T-helper 2 cell treated with Interferon-gamma antibody and Interleukin-4, amounts not matched to agents 5 μg/mL and 100 μg/mL, for 36 hours (primary cell): ENCODE measurements at regions not wholly inside any gene's neighbourhood (a gene's known extent, or its start where the extent isn't known, plus 50 kb on each side); places are given as distances from the start of the nearest gene placed in this dataset.

Source experiments
- DNase-seq: peaks from one replicate; pipeline ENCODE4 v3.0.0; 2021; ENCODE audit warnings: low spot score
- H3K27ac Mint-ChIP-seq: one replicate; pipeline ENCODE4 v1.8.0; 2021; ENCODE audit warnings: mild to moderate bottlenecking, mixed read lengths
- H3K27me3 Mint-ChIP-seq: one replicate; pipeline ENCODE4 v1.8.0; 2021; ENCODE audit warnings: low read depth, mixed read lengths
- H3K36me3 Mint-ChIP-seq: one replicate; pipeline ENCODE4 v1.8.0; 2021; ENCODE audit warnings: low read depth, mixed read lengths
- H3K4me1 Mint-ChIP-seq: one replicate; pipeline ENCODE4 v1.8.0; 2021; ENCODE audit warnings: low read depth, mixed read lengths
- H3K4me3 Mint-ChIP-seq: one replicate; pipeline ENCODE4 v1.8.0; 2022; ENCODE audit warnings: mild to moderate bottlenecking, moderate library complexity, mixed read lengths
- H3K9me3 Mint-ChIP-seq: one replicate; pipeline ENCODE4 v1.8.0; 2021; ENCODE audit warnings: mixed read lengths

DNA sequence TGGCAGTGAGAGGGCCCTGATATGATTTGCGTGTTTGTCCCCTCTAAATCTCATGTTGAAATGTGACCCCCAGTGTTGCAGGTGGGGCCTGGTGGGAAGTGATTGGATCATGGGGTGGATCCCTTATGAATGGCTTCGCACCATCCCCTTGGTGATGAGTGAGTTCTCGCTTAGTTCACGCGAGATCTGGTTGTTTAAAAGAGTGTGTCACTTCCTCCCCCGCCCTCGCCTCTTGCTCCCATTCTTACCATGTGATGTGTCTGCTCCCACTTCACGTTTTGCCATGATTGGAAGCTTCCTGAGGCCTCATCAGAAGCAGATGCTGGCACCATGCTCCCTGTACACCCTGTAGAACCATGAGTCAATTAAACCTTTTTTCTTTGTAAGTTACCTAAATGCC lies 319.9 kb upstream of the ID2 start:
- no peaks in the 10 kb centered on the region for H3K36me3 Mint-ChIP-seq
- H3K4me1 Mint-ChIP-seq: peaks cover 9% of the 10 kb centered on the region
- no peaks in the 10 kb centered on the region for H3K9me3 Mint-ChIP-seq
- DNase-seq: no peak
- H3K27ac Mint-ChIP-seq: no peak overlapping the region
- H3K27me3 Mint-ChIP-seq: peaks cover 17% of the 10 kb centered on the region
- H3K4me3 Mint-ChIP-seq: no peak overlapping the region

DNA sequence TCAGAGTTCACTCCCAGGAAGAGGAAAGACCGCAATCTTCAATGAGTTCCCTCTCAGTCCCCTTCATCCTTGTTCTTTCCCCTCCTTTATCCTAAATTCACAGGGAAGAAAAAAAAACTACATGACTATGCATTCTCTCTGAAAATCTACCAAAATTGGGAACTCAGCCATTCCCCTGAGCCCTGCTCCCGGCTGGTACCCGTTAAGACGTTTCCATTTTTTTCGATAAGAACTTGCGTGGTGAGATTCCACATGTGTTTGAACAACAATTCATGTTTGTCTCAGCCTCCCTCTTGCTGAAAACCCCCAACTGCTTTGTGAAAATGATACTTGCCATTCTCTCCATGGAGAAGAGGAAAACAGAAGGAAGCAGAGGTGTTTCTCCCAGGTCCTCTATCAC lies 318.7 kb upstream of the ID2 start:
- Mint-ChIP-seq H3K4me3 (no peak overlapping the region), H3K36me3 (no peaks in the 10 kb centered on the region), H3K27ac (no peak overlapping the region), H3K4me1 (peaks cover 8% of the 10 kb centered on the region), H3K9me3 (no peaks in the 10 kb centered on the region), H3K27me3 (peaks cover 12% of the 10 kb centered on the region)
- DNase-seq: no peak

DNA sequence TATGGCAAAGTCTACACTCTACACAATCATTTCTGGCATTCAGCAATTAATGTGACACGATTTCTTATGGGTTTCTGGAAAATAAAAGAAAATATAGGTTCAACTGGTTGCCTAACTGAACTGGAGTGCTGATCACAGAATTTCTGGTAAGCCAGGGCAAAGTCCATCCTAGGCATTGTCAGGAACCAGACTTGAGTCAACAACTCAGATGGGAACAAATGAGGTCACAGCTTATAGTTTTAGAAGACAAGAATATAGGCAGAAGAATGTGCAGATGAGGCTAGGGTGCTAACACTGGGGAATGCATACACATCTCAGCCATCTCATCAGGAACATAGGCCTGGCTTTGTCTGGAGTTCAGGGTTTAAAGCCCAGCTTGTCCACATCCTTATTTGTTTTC lies 317.2 kb upstream of the ID2 start:
- Mint-ChIP-seq H3K27ac (no peak overlapping the region), H3K27me3 (peaks cover 12% of the 10 kb centered on the region), H3K9me3 (no peaks in the 10 kb centered on the region), H3K4me1 (peaks cover 7% of the 10 kb centered on the region), H3K36me3 (no peaks in the 10 kb centered on the region), H3K4me3 (no peak overlapping the region)
- DNase-seq: no peak

DNA sequence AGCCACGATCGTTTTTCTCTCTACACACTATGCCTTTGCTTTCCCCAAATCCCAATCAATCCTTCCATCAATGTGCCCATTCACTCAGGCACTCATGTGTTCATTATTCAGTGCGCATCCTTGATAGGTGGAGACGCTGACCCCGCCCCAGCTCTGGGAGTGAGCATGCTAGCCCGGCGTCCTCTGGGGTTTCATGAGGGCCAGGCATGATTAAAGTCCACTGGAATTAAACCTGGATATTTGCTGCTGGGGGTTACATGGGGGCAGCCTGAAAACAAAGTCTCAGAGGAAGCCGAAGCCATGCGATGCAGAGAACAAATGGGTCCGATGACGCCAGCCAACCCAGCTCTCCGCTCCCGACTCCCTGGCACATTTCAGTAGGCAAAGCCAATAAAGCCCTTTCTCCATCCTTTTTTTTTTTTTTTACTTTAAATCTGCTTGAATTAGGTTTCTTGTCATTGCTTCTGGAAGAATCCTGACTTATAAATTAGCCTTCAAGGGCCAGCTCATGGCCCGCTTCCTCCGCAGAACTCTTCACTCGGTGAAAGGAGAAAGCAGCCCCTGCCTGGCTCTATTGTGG lies 316.4 kb upstream of the ID2 start:
- H3K9me3 Mint-ChIP-seq: no peaks in the 10 kb centered on the region
- H3K36me3 Mint-ChIP-seq: no peaks in the 10 kb centered on the region
- peaks cover 7% of the 10 kb centered on the region for H3K4me1 Mint-ChIP-seq
- H3K4me3 Mint-ChIP-seq: no peak overlapping the region
- DNase-seq: no peak
- H3K27ac Mint-ChIP-seq: no peak overlapping the region
- peaks cover 13% of the 10 kb centered on the region for H3K27me3 Mint-ChIP-seq

DNA sequence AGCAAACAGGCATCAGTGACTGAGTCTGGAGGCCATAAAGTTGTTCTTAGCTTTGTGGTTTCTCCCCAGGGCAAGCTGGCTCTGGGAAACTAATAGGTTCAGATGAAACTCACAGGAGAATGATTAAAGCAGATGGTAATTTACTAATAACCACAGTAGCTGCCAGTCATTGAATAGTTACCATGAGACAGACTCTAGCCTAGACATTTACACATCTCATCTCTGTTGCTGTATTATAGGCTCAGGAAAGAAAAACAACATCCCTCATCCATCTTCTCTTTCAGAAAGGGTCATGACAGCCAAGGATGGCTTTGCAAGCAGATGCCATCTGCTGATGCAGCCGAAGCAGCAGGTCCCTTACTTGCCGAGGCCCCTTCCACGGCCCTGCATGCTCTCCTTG lies 314.0 kb upstream of the ID2 start:
- Mint-ChIP-seq H3K27me3 (peaks cover 9% of the 10 kb centered on the region), H3K4me3 (no peak overlapping the region), H3K36me3 (no peaks in the 10 kb centered on the region), H3K4me1 (peaks cover 7% of the 10 kb centered on the region), H3K9me3 (peaks cover 4% of the 10 kb centered on the region), H3K27ac (no peak overlapping the region)
- DNase-seq: no peak

DNA sequence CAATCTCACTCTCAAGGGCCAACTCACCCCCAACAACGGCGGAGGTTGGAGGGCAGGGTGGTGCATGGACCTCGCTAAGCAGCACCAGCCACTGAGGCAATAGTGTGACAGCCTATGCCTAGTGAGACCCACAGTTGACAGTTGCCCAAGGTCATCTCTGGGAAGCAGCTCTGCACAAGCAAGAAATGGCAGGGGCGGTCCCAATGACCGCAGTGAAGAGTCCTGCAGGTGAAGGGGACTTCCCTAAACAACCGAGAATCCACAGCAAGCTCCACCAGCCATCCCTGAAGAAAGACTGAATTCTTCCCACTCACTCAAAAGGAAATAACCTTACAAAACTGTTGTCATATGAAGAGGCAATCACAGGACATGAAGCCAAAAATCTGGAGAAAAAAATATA lies 313.4 kb upstream of the ID2 start:
- Mint-ChIP-seq H3K4me1 (peaks cover 4% of the 10 kb centered on the region), H3K27me3 (peaks cover 14% of the 10 kb centered on the region), H3K9me3 (peaks cover 9% of the 10 kb centered on the region), H3K36me3 (peaks cover 4% of the 10 kb centered on the region), H3K27ac (no peak overlapping the region), H3K4me3 (no peak overlapping the region)
- no peak for DNase-seq

DNA sequence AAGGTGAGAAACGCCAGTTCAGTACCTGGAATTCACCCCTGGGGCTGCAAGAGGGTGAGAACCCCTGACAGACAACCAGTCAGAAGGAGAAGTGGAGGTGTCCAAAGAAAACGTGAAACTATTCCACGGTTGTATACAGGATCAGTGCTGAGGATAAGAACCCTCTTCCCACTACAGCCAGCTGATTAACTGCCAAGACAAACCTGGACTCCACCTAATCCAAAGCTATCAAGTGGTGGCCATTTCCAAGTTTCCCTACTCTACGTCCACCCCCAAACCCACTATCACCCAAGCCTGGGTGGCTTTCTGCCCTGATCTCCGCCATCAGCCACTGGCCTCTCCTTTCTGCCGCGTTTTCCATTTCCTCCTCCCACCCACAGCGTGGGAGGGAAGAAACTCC lies 312.3 kb upstream of the ID2 start:
- Mint-ChIP-seq H3K4me3 (no peak overlapping the region), H3K9me3 (peaks cover 10% of the 10 kb centered on the region), H3K27ac (no peak overlapping the region), H3K36me3 (peaks cover 4% of the 10 kb centered on the region), H3K4me1 (no peaks in the 10 kb centered on the region), H3K27me3 (peaks cover 14% of the 10 kb centered on the region)
- DNase-seq: no peak

DNA sequence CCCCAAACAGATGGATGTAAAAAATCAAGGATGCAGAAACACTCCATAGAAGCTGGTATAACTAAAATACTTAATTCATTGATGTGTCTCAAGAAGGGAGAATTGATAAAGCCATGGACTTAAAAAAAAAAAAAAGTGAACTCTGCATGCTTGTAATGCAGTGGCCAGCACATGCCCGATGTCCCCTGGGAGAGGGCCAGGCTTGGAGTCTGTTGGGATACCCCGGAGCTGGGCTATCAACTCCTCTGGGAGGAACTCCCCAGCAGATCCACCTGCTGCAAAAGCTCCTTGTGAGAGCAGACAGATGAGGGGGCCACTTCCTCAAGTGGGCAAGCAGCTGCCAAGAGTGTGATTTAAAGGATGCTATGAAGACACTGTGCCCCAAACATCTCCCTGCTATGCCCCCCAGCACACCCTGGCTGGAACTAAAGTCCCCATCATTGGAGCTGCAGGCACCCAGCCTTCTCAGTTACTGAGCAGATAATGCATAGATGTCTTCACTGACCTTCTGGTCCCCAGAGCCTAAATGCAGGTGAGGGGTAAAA lies 311.5 kb upstream of the ID2 start:
- DNase-seq: no peak
- no peaks in the 10 kb centered on the region for H3K4me1 Mint-ChIP-seq
- peaks cover 6% of the 10 kb centered on the region for H3K36me3 Mint-ChIP-seq
- peaks cover 18% of the 10 kb centered on the region for H3K27me3 Mint-ChIP-seq
- no peak overlapping the region for H3K27ac Mint-ChIP-seq
- H3K9me3 Mint-ChIP-seq: peaks cover 10% of the 10 kb centered on the region
- H3K4me3 Mint-ChIP-seq: no peak overlapping the region

DNA sequence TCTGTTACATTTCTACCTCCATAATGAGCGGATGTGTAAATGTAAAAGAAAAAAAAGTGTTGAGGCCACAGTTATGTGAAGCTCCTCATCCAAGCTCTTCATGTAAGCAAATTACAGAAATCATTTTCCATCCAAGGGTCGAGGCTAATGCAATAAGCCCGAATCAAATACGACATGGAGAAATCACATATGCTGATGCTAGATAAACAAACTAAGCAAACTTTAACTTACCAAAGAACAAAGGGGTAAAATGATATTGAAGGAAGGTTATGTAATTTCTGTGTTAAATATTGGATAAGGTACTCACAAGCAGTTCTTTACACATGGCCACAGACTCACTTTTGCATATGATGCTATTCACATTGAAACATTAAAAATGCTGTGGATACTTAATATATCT lies 310.2 kb upstream of the ID2 start:
- DNase-seq: no peak
- peaks cover 3% of the 10 kb centered on the region for H3K4me1 Mint-ChIP-seq
- no peak overlapping the region for H3K27ac Mint-ChIP-seq
- H3K27me3 Mint-ChIP-seq: peaks cover 18% of the 10 kb centered on the region
- no peak overlapping the region for H3K4me3 Mint-ChIP-seq
- H3K36me3 Mint-ChIP-seq: peaks cover 6% of the 10 kb centered on the region
- peaks cover 10% of the 10 kb centered on the region for H3K9me3 Mint-ChIP-seq

DNA sequence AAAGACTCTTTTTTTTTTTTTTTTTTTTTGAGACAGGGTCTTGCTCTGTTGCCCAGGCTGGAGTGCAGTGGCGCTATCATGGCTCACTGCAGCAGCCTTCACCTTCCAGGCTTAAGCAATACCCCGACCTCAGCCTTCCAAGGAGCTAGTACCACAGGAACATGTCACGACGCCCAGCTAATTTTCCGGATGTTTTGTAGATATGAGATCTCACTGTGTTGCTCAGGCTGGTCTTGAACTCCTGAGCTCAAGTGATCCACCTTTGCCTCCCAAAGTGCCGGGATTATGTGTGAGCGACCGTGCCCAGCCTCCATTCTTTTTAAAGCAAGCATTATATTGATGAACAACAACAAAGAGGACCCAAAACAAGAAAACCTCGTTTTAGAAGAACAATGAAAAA lies 307.1 kb upstream of the ID2 start:
- Mint-ChIP-seq H3K36me3 (peaks cover 6% of the 10 kb centered on the region), H3K4me1 (peaks cover 16% of the 10 kb centered on the region), H3K27me3 (peaks cover 18% of the 10 kb centered on the region), H3K4me3 (no peak overlapping the region), H3K9me3 (peaks cover 10% of the 10 kb centered on the region), H3K27ac (no peak overlapping the region)
- no peak for DNase-seq

DNA sequence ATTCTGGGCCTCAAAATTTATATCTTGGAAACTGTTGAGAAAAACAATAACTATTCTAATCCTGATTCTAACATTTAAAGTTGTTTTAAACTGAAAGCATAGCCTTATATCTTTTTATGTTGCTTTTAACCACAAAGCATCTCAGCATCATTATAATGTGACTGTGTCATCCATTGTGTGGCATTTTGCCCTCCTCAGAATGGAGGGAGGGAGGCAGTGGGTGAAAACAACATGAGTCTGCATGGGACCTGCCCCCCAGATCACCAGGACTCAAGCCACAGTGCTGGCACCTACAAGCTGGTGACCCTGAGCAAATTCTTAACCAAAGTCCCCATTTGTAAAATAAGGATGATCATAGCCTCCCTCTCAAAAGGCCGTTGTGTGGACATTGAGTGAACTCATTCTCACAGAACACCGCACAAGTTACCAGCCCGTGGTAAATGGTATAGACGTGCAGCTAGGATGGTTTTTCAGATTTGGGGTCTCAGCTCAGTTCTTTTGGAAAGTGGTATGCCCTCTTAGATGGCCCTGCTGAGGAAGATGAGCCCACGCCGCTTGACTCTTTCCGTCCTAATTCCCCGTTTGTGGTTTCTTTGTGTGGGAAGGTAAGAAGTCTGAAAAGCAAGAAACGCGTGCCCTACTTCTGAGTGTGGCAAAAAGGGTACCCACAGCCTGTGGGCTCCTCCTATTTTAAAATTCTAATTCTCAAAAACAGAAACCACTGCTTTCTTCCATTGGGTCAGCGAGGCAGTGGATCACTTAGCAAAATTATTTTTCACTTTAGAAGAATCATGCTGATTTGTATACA lies 305.0 kb upstream of the ID2 start:
- peaks cover 6% of the 10 kb centered on the region for H3K36me3 Mint-ChIP-seq
- peaks cover 10% of the 10 kb centered on the region for H3K9me3 Mint-ChIP-seq
- H3K27ac Mint-ChIP-seq: no peak overlapping the region
- H3K4me3 Mint-ChIP-seq: no peak overlapping the region
- H3K27me3 Mint-ChIP-seq: peaks cover 12% of the 10 kb centered on the region
- H3K4me1 Mint-ChIP-seq: peaks cover 16% of the 10 kb centered on the region
- peak; percentile 8 for DNase-seq

DNA sequence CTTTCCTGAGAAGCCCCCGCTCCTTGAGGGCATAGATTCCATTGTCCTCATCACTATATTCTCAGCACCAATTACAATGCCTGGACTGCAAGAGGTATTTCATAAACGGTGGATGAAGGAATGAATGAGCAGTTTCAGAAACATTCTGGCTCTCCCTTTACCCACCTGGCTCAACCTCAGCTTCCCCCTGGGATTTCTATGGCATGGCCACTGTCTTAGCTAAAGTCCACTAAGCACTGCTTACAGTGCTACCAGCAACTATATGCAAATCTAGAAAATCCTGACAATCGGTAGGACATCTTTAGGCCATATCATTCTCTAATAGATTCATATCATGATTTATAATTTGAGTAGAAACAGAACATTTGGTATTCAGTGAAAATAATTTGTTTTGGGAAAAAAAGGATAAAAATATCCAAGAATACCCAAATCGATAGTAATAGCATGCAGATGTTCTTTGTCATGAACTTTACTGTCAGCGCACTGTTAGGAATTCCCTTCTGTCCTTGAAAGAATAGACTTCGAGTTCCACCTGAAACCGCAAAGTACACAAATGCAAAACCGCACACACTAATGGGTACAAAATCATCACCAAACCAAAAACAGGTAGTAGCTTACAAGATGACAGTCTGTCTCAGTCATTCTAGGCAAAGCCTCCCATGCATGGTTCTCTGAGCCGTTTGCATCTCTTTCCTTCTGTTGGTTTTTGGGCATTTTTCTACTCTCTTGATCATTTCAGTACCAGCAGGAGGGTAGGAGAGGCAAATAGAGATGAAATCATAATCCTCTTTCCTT lies 303.6 kb upstream of the ID2 start:
- no peak for DNase-seq
- H3K27ac Mint-ChIP-seq: no peak overlapping the region
- H3K4me1 Mint-ChIP-seq: peaks cover 16% of the 10 kb centered on the region
- H3K36me3 Mint-ChIP-seq: peaks cover 4% of the 10 kb centered on the region
- no peak overlapping the region for H3K4me3 Mint-ChIP-seq
- H3K9me3 Mint-ChIP-seq: peaks cover 4% of the 10 kb centered on the region
- H3K27me3 Mint-ChIP-seq: peaks cover 7% of the 10 kb centered on the region

DNA sequence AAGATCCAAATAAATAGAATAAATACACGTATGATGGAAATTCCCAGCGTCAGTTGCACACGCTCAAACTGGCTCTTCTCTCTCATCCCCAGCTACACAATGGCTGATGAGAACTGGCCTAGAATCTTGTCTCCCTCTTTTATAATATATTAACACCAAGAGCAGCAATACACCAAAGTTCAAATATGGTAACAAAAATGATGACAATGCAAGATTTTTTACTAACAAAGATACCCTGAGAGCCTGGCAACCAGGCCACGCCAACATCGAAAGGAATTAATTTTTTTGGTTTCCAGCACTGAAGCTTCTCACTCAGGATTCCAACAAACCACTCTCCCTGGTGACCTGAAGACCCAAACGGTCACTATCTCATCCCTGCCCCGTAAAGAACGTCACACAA lies 302.7 kb upstream of the ID2 start:
- Mint-ChIP-seq H3K27me3 (peaks cover 6% of the 10 kb centered on the region), H3K4me1 (peaks cover 17% of the 10 kb centered on the region), H3K4me3 (no peak overlapping the region), H3K36me3 (peaks cover 2% of the 10 kb centered on the region), H3K27ac (no peak overlapping the region), H3K9me3 (no peaks in the 10 kb centered on the region)
- DNase-seq: no peak

DNA sequence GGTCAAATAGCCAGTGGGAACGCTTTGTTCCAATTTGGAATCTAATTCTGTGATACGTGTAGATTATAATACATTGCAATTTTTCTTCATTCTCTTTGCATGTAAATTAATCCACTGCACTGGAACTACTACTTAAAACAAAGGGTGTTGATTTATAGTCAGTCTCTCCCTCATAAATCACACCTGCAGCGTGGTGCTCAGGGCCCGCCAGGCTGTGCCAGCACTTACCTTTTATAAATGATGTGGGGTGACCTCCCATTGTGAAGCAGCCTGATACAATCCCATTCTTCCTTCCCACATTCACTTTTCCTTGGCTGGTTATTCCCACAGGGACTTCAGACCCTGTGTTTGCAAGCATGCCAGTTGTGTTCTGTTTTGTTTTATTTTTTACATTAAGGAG lies 302.3 kb upstream of the ID2 start:
- no peaks in the 10 kb centered on the region for H3K9me3 Mint-ChIP-seq
- peaks cover 2% of the 10 kb centered on the region for H3K36me3 Mint-ChIP-seq
- H3K27me3 Mint-ChIP-seq: peaks cover 6% of the 10 kb centered on the region
- H3K27ac Mint-ChIP-seq: no peak overlapping the region
- H3K4me3 Mint-ChIP-seq: no peak overlapping the region
- DNase-seq: no peak
- H3K4me1 Mint-ChIP-seq: peaks cover 20% of the 10 kb centered on the region
